Duodenal mucosa (tissue), 2 donors: ENCODE measurements at regions not wholly inside any gene's neighbourhood (a gene's known extent, or its start where the extent isn't known, plus 50 kb on each side); places are given as distances from the start of the nearest gene placed in this dataset.

Experiments
- H3K27ac ChIP-seq: one replicate; pipeline ENCODE4 v1.7.0; 2013; ENCODE audit warnings: low read depth, low read length
- H3K27me3 ChIP-seq, 2 donors: one replicate each; pipeline ENCODE4 v1.7.0; 2013; ENCODE audit warnings: low read length in 2 of 2, control low read depth in 1 of 2; ENCODE audit not compliant: insufficient read depth in 2 of 2, control insufficient read depth in 1 of 2
- H3K36me3 ChIP-seq, 2 donors: one replicate each; pipeline ENCODE4 v1.7.0; 2013; ENCODE audit warnings: low read length in 2 of 2, control low read depth in 1 of 2; ENCODE audit not compliant: insufficient read depth in 2 of 2, control insufficient read depth in 1 of 2
- H3K4me1 ChIP-seq, 2 donors: one replicate each; pipeline ENCODE4 v1.7.0; 2013; ENCODE audit warnings: low read length in 2 of 2, control low read depth in 1 of 2; ENCODE audit not compliant: insufficient read depth in 2 of 2, control insufficient read depth in 1 of 2
- H3K4me3 ChIP-seq, 2 donors: one replicate each; pipeline ENCODE4 v1.7.0; 2013; ENCODE audit warnings: low read length in 2 of 2, low read depth in 1 of 2
- H3K9ac ChIP-seq, 2 donors: one replicate each; pipeline ENCODE4 v1.7.0; 2013; ENCODE audit warnings: low read length in 2 of 2, low read depth in 1 of 2
- H3K9me3 ChIP-seq, 2 donors: one replicate each; pipeline ENCODE4 v1.7.0; 2013; ENCODE audit warnings: low read length in 2 of 2, control low read depth in 1 of 2; ENCODE audit not compliant: control insufficient read depth in 1 of 2

- Histone ChIP-seq H3K9ac (no peak overlapping the region), H3K27me3 (no peaks in the 10 kb centered on the region), H3K27ac (no peak overlapping the region), H3K4me3 (no peak overlapping the region), H3K4me1 (peaks cover 0 to 5% of the 10 kb centered on the region in 2 donors), H3K36me3 (no peaks in the 10 kb centered on the region), H3K9me3 (no peaks in the 10 kb centered on the region)
Measured at GRCh38 chr1:59169703-59170102, 127.2 kb upstream of the FGGY start.

- Histone ChIP-seq H3K4me3 (no peak overlapping the region), H3K9ac (no peak overlapping the region), H3K27ac (no peak overlapping the region), H3K4me1 (peaks cover 0 to 5% of the 10 kb centered on the region in 2 donors), H3K27me3 (no peaks in the 10 kb centered on the region), H3K9me3 (no peaks in the 10 kb centered on the region), H3K36me3 (no peaks in the 10 kb centered on the region)
Measured at GRCh38 chr1:59170659-59171058, 126.2 kb upstream of the FGGY start.

GRCh38 chr1:59171788-59172187, 125.1 kb upstream of the FGGY start:
- no peaks in the 10 kb centered on the region for H3K36me3 ChIP-seq
- no peaks in the 10 kb centered on the region for H3K9me3 ChIP-seq
- peaks cover 0 to 5% of the 10 kb centered on the region in 2 donors for H3K4me1 ChIP-seq
- no peaks in the 10 kb centered on the region for H3K27me3 ChIP-seq
- H3K9ac ChIP-seq, result no peak overlapping the region
- no peak overlapping the region for H3K4me3 ChIP-seq
- H3K27ac ChIP-seq, result no peak overlapping the region

GRCh38 chr1:59172693-59173092, 124.2 kb upstream of the FGGY start:
- Histone ChIP-seq H3K9ac (no peak overlapping the region), H3K36me3 (no peaks in the 10 kb centered on the region), H3K9me3 (no peaks in the 10 kb centered on the region), H3K27me3 (no peaks in the 10 kb centered on the region), H3K4me3 (no peak overlapping the region), H3K4me1 (peaks cover 0 to 5% of the 10 kb centered on the region in 2 donors), H3K27ac (no peak overlapping the region)

DNA sequence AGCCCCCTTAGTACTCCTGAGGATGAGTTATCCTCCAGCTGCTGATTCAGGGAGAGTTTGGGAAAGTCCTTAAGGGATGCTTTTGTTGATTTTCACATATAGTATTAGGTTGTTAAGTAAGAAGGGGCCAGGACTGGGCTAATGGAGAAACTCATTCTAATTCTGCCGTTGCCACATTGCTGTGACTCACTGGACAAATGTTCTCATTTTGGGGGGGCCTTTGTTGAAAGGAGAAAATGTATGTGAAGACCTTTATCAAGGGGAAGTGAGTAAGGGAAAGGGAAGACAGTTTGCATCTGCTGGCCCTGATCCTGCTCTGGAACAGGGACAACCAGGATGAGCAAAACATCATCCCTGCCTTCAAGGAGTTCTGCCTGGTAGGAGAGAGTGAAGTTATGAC, 123.2 kb upstream of the FGGY start:
- no peak overlapping the region for H3K9ac ChIP-seq
- no peaks in the 10 kb centered on the region for H3K36me3 ChIP-seq
- H3K4me1 ChIP-seq, result peaks cover 0 to 5% of the 10 kb centered on the region in 2 donors
- H3K4me3 ChIP-seq, result no peak overlapping the region
- H3K27ac ChIP-seq, result no peak overlapping the region
- no peaks in the 10 kb centered on the region for H3K9me3 ChIP-seq
- no peaks in the 10 kb centered on the region for H3K27me3 ChIP-seq

DNA sequence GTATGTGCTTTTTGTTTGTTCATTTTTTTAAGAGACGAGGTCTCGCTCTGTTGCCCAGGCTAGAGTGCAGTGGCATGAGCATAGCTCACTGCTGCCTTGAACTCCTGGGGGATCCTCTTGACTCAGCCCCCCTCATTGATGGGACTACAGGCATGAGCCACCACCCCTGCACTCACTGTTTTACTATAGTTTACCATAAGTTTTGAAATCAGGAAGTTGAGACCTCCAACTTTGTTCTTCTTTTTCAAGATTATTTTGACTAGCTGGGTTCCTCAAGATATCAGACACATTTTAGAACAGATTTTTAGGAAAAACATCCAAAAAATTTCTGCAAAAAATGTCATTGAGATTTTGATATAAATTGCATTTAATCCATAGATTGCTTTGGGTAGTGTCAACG, 120.4 kb upstream of the FGGY start:
- Histone ChIP-seq H3K9me3 (no peaks in the 10 kb centered on the region), H3K4me3 (no peak overlapping the region), H3K9ac (no peak overlapping the region), H3K4me1 (peaks cover 0 to 5% of the 10 kb centered on the region in 2 donors), H3K27me3 (no peaks in the 10 kb centered on the region), H3K27ac (no peak overlapping the region), H3K36me3 (no peaks in the 10 kb centered on the region)

- Histone ChIP-seq H3K9ac (no peak overlapping the region), H3K4me3 (no peak overlapping the region), H3K36me3 (no peaks in the 10 kb centered on the region), H3K27ac (no peak overlapping the region), H3K9me3 (no peaks in the 10 kb centered on the region), H3K4me1 (no peaks in the 10 kb centered on the region), H3K27me3 (no peaks in the 10 kb centered on the region)
Measured at GRCh38 chr1:59177756-59178155, 119.1 kb upstream of the FGGY start.

DNA sequence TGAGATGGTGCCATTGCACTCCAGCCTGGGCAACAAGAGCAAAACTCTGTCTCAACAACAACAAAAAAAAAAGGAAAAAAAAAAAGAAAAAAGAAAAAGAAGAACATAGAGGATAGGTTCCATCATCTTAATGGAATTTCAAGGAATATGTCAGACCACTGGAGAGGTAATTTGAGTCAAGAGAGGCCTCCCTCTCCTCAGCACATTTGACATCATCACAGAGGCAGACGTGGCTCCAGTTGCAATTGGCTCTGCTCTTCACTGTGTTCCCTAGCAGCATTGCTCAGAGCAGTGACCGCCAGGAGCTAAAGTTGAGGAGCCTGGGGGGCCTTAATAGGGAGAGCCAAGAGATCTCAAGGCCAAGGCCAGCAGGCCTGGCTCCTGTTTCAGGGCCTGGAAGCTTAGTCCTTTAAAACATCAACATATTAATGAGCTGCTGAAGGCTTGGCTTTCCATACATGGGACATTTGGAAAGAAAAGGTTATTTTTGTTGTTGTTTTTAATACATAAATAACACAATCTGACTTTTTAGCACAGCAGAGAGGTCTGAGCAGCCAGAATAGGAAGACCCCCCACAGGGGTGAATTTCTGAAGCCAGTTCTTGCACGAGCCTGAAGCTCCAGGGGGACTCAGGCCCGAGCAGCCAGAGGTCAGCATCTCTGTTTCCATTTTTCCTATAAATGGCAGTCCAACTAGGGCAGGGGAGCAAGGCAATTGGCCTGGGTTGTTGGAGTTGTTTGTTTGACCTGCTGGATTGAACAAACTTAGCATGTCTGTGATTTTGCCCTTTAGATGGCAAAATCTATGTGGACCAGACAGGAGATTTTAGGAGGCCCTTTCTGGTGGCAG, 118.3 kb upstream of the FGGY start:
- Histone ChIP-seq H3K36me3 (no peaks in the 10 kb centered on the region), H3K9ac (no peak overlapping the region), H3K4me3 (no peak overlapping the region), H3K9me3 (no peaks in the 10 kb centered on the region), H3K27me3 (no peaks in the 10 kb centered on the region), H3K27ac (no peak overlapping the region), H3K4me1 (no peaks in the 10 kb centered on the region)

GRCh38 chr1:59179673-59180072, 117.2 kb upstream of the FGGY start:
- Histone ChIP-seq H3K4me3 (no peak overlapping the region), H3K27ac (no peak overlapping the region), H3K4me1 (no peaks in the 10 kb centered on the region), H3K9me3 (no peaks in the 10 kb centered on the region), H3K36me3 (no peaks in the 10 kb centered on the region), H3K27me3 (no peaks in the 10 kb centered on the region), H3K9ac (no peak overlapping the region)

DNA sequence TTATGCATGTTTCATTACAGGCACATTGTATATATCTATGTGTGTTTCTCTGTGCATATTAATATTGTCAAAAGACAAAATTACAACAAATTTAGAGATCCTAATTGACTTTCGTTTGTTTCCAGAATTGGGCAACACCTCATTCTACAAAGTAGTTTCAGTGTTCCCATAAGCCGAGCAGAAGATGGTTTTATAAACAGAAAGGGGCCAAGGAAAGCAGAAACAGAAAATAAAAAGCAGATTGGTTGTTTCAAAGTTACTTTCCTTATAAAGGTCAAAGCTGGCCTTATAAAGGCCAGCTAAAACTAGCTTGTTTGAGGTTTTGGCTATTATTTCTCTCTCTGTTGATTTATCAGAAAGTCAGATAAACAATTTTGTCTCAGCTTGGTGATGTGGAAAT, 116.2 kb upstream of the FGGY start:
- no peaks in the 10 kb centered on the region for H3K4me1 ChIP-seq
- H3K9ac ChIP-seq, result no peak overlapping the region
- H3K27ac ChIP-seq, result no peak overlapping the region
- no peaks in the 10 kb centered on the region for H3K9me3 ChIP-seq
- no peaks in the 10 kb centered on the region for H3K36me3 ChIP-seq
- H3K27me3 ChIP-seq, result no peaks in the 10 kb centered on the region
- H3K4me3 ChIP-seq, result no peak overlapping the region
